ENCODE measurements at regions not wholly inside any gene's neighbourhood (a gene's known extent, or its start where the extent isn't known, plus 50 kb on each side); places are given as distances from the start of the nearest gene placed in this dataset.

DNA sequence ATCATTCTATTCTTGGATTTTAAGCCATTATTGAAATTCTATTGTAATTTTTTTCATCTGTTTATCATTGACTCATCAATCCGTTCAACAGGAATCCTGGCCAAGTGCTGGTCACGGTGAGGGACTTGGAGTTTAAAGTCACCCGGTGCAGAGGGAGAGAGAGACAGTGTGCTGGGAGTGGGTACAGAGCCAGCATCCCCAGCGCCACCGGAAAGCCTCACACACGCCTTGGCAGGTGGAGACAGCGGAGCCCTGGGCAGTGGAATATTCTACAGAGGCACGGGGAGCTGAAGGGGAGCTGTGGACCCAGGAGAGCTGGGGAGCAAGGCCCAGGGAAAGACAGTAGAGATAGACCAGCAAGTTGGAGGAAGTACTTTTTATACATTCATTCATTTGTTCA lies 787.6 kb downstream of the BRD1 start:
- Histone ChIP-seq H3K4me3 (no peak overlapping the region), H3K4me1 (ENCODE audit: low read depth) (no peaks in the 10 kb centered on the region), H3K9me3 (ENCODE audit: low read depth) (no peaks in the 10 kb centered on the region), H3K27me3 (no peaks in the 10 kb centered on the region), H3K36me3 (no peaks in the 10 kb centered on the region), H3K27ac (no peak overlapping the region)
- DNase-seq (ENCODE audit: low read depth in 1 of 2, low spot score in 1 of 2): no peak
- TF ChIP-seq CTCF (IDR thresholded peaks at IDR 0.05; ENCODE audit: low read depth, low read length): no peak

- Histone ChIP-seq H3K27me3 (no peaks in the 10 kb centered on the region), H3K4me1 (ENCODE audit: low read depth) (no peaks in the 10 kb centered on the region), H3K27ac (no peak overlapping the region), H3K36me3 (no peaks in the 10 kb centered on the region), H3K4me3 (no peak overlapping the region), H3K9me3 (ENCODE audit: low read depth) (no peaks in the 10 kb centered on the region)
- no peak for DNase-seq (ENCODE audit: low read depth in 1 of 2, low spot score in 1 of 2)
- no peak for TF ChIP-seq CTCF (IDR thresholded peaks at IDR 0.05; ENCODE audit: low read depth, low read length)
These were observed 788.0 kb downstream of the BRD1 start for GRCh38 chr22:49039625-49040024.

- no peaks in the 10 kb centered on the region for H3K9me3 ChIP-seq (ENCODE audit: low read depth)
- no peaks in the 10 kb centered on the region for H3K4me1 ChIP-seq (ENCODE audit: low read depth)
- H3K27ac ChIP-seq: no peak overlapping the region
- H3K27me3 ChIP-seq: no peaks in the 10 kb centered on the region
- no peak for TF ChIP-seq CTCF (IDR thresholded peaks at IDR 0.05; ENCODE audit: low read depth, low read length)
- H3K4me3 ChIP-seq: no peak overlapping the region
- DNase-seq (ENCODE audit: low read depth in 1 of 2, low spot score in 1 of 2): no peak
- H3K36me3 ChIP-seq: no peaks in the 10 kb centered on the region
These were observed 789.9 kb downstream of the BRD1 start for GRCh38 chr22:49037701-49038245.

DNA sequence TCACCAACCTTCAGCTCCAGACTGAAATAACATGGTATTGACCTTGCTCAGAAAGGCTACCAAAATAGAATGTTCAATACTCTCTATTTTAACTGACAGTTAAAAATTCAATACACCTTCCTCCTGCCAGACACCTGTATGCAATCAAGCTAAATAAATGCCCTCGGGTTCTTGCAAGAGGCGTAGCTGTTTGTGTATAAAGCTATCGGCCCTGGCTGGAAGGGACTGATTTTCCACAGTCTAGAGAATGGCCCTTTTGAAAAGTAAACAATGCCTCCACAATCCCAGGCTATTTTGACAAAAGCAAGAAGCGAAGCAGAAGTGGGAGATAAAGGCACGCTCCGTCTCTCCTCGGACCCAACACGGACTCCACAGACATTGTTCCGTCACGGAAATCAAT lies 791.2 kb downstream of the BRD1 start:
- DNase-seq (ENCODE audit: low read depth in 1 of 2, low spot score in 1 of 2): no peak
- Histone ChIP-seq H3K36me3 (no peaks in the 10 kb centered on the region), H3K27ac (no peak overlapping the region), H3K9me3 (ENCODE audit: low read depth) (no peaks in the 10 kb centered on the region), H3K4me3 (no peak overlapping the region), H3K4me1 (ENCODE audit: low read depth) (no peaks in the 10 kb centered on the region), H3K27me3 (no peaks in the 10 kb centered on the region)
- no peak for TF ChIP-seq CTCF (IDR thresholded peaks at IDR 0.05; ENCODE audit: low read depth, low read length)

GRCh38 chr22:49035818-49036457 lies 791.7 kb downstream of the BRD1 start:
- no peak overlapping the region for H3K4me3 ChIP-seq
- no peak for TF ChIP-seq CTCF (IDR thresholded peaks at IDR 0.05; ENCODE audit: low read depth, low read length)
- H3K27ac ChIP-seq: no peak overlapping the region
- H3K36me3 ChIP-seq: no peaks in the 10 kb centered on the region
- H3K4me1 ChIP-seq (ENCODE audit: low read depth): no peaks in the 10 kb centered on the region
- no peaks in the 10 kb centered on the region for H3K27me3 ChIP-seq
- H3K9me3 ChIP-seq (ENCODE audit: low read depth): no peaks in the 10 kb centered on the region
- peak in 1 of 2 donors; percentile 36 for DNase-seq (ENCODE audit: low read depth in 1 of 2, low spot score in 1 of 2)
